Astrocyte (in vitro differentiated cells and primary cell): ENCODE measurements at regions not wholly inside any gene's neighbourhood (a gene's known extent, or its start where the extent isn't known, plus 50 kb on each side); places are given as distances from the start of the nearest gene placed in this dataset.

Experiments
- DNase-seq: peaks from one replicate; pipeline ENCODE4 v3.0.0-alpha.2; 2010; ENCODE audit warnings: low read depth
- FAIRE-seq: peaks from 2 replicates; lab custom pipeline; 2011; peaks lifted over from hg19 to GRCh38; lab: Jason Lieb, UNC
- H2AFZ ChIP-seq: 2 replicates; pipeline ENCODE4 v1.6.0; 2012; ENCODE audit warnings: low read depth, low read length, inconsistent platforms
- H3K27ac ChIP-seq: 2 replicates; pipeline ENCODE4 v1.5.1; 2011; ENCODE audit warnings: low read depth, low read length, inconsistent platforms
- H3K27me3 ChIP-seq: 2 replicates; pipeline ENCODE4 v1.6.0; 2011; ENCODE audit warnings: low read length, inconsistent platforms; ENCODE audit not compliant: insufficient read depth
- H3K36me3 ChIP-seq: 2 replicates; pipeline ENCODE4 v1.5.1; 2011; ENCODE audit warnings: low read length, inconsistent platforms; ENCODE audit not compliant: insufficient read depth
- H3K4me1 ChIP-seq: 2 replicates; pipeline ENCODE4 v1.5.1; 2011; ENCODE audit warnings: low read length, inconsistent platforms; ENCODE audit not compliant: insufficient read depth
- H3K4me2 ChIP-seq: 2 replicates; pipeline ENCODE4 v1.6.0; 2012; ENCODE audit warnings: low read length, inconsistent platforms
- H3K4me3 ChIP-seq: 2 replicates; pipeline ENCODE4 v1.5.1; 2011; ENCODE audit warnings: low read depth, mild to moderate bottlenecking, low read length, inconsistent platforms; ENCODE audit not compliant: insufficient read depth
- H3K79me2 ChIP-seq: 2 replicates; pipeline ENCODE4 v1.6.0; 2012; ENCODE audit warnings: mild to moderate bottlenecking, low read length, inconsistent platforms; ENCODE audit not compliant: insufficient read depth
- H3K9ac ChIP-seq: 2 replicates; pipeline ENCODE4 v1.6.0; 2012; ENCODE audit warnings: mild to moderate bottlenecking, low read length, inconsistent platforms
- H3K9me3 ChIP-seq: 2 replicates; pipeline ENCODE4 v1.5.1; 2012; ENCODE audit warnings: low read depth, mild to moderate bottlenecking, low read length, inconsistent platforms; ENCODE audit not compliant: insufficient read depth
- H4K20me1 ChIP-seq: 2 replicates; pipeline ENCODE4 v1.6.0; 2012; ENCODE audit warnings: low read length, inconsistent platforms; ENCODE audit not compliant: insufficient read depth
- H3K27ac Mint-ChIP-seq: one replicate; pipeline ENCODE4 v1.8.0; 2021; ENCODE audit warnings: mild to moderate bottlenecking, mixed read lengths; ENCODE audit not compliant: unreplicated experiment
- H3K27me3 Mint-ChIP-seq: one replicate; pipeline ENCODE4 v1.8.0; 2021; ENCODE audit warnings: low read depth, mixed read lengths; ENCODE audit not compliant: unreplicated experiment
- H3K36me3 Mint-ChIP-seq: one replicate; pipeline ENCODE4 v1.8.0; 2021; ENCODE audit warnings: low read depth, mixed read lengths; ENCODE audit not compliant: unreplicated experiment
- H3K4me1 Mint-ChIP-seq: one replicate; pipeline ENCODE4 v1.8.0; 2021; ENCODE audit warnings: low read depth, mixed read lengths; ENCODE audit not compliant: unreplicated experiment
- H3K4me3 Mint-ChIP-seq: one replicate; pipeline ENCODE4 v1.8.0; 2021; ENCODE audit warnings: mild to moderate bottlenecking, moderate library complexity, mixed read lengths; ENCODE audit not compliant: unreplicated experiment
- H3K9me3 Mint-ChIP-seq: one replicate; pipeline ENCODE4 v1.8.0; 2021; ENCODE audit warnings: mild to moderate bottlenecking, mixed read lengths; ENCODE audit not compliant: unreplicated experiment
- CTCF ChIP-seq: IDR thresholded peaks from 2 replicates; pipeline ENCODE4 v1.5.1; 2011; ENCODE audit warnings: low read depth, mild to moderate bottlenecking, inconsistent platforms, low read length, moderate library complexity; ENCODE audit not compliant: insufficient read depth
- EZH2 ChIP-seq: IDR thresholded peaks from 2 replicates; pipeline ENCODE4 v1.6.1; 2012; ENCODE audit warnings: mild to moderate bottlenecking, low read length, inconsistent platforms; ENCODE audit not compliant: insufficient read depth

GRCh38 chr6:33957131-33957891, 153.5 kb upstream of the MLN start:
- no peak overlapping the region for H3K9ac ChIP-seq
- no peaks in the 10 kb centered on the region for H3K9me3 ChIP-seq

GRCh38 chr6:33956206-33956605, 152.4 kb upstream of the MLN start:
- H3K4me3 Mint-ChIP-seq: no peak overlapping the region
- H3K4me3 ChIP-seq: no peak overlapping the region
- DNase-seq (no peak), FAIRE-seq (no peak)
- H3K27ac ChIP-seq: no peak overlapping the region
- no peaks in the 10 kb centered on the region for H3K36me3 Mint-ChIP-seq
- H3K4me1 Mint-ChIP-seq: no peaks in the 10 kb centered on the region
- peaks cover 2% of the 10 kb centered on the region for H3K9me3 Mint-ChIP-seq
- H3K4me1 ChIP-seq: no peaks in the 10 kb centered on the region
- peaks cover 38% of the 10 kb centered on the region for H3K27me3 Mint-ChIP-seq
- no peak for TF ChIP-seq CTCF
- TF ChIP-seq EZH2: no peak
- H3K79me2 ChIP-seq: no peaks in the 10 kb centered on the region
- no peak overlapping the region for H2AFZ ChIP-seq
- peaks cover 4% of the 10 kb centered on the region for H3K27me3 ChIP-seq
- no peak overlapping the region for H3K27ac Mint-ChIP-seq
- no peak overlapping the region for H3K4me2 ChIP-seq
- H3K36me3 ChIP-seq: no peaks in the 10 kb centered on the region
- H3K9ac ChIP-seq: no peak overlapping the region
- no peaks in the 10 kb centered on the region for H3K9me3 ChIP-seq
- no peaks in the 10 kb centered on the region for H4K20me1 ChIP-seq

More at GRCh38 chr6:33957131-33957891, 153.5 kb upstream of the MLN start:
- peaks cover 3% of the 10 kb centered on the region for H3K4me1 Mint-ChIP-seq
- no peak for TF ChIP-seq EZH2
- TF ChIP-seq CTCF: no peak
- peaks cover 2% of the 10 kb centered on the region for H3K9me3 Mint-ChIP-seq
- H3K27me3 ChIP-seq: peaks cover 4% of the 10 kb centered on the region
- no peaks in the 10 kb centered on the region for H3K36me3 Mint-ChIP-seq
- DNase-seq (no peak), FAIRE-seq (no peak)
- H3K4me3 Mint-ChIP-seq: no peak overlapping the region
- no peak overlapping the region for H3K27ac ChIP-seq
- H3K27ac Mint-ChIP-seq: no peak overlapping the region
- no peaks in the 10 kb centered on the region for H3K4me1 ChIP-seq
- no peak overlapping the region for H3K4me3 ChIP-seq
- H4K20me1 ChIP-seq: no peaks in the 10 kb centered on the region
- H3K79me2 ChIP-seq: no peaks in the 10 kb centered on the region
- H3K4me2 ChIP-seq: no peak overlapping the region
- H3K27me3 Mint-ChIP-seq: peaks cover 39% of the 10 kb centered on the region
- H3K36me3 ChIP-seq: no peaks in the 10 kb centered on the region
- H2AFZ ChIP-seq: no peak overlapping the region

- Histone ChIP-seq H4K20me1 (no peaks in the 10 kb centered on the region), H3K27ac (no peak overlapping the region), H3K9ac (no peak overlapping the region), H3K4me1 (no peaks in the 10 kb centered on the region), H3K4me3 (no peak overlapping the region), H3K79me2 (no peaks in the 10 kb centered on the region), H3K9me3 (no peaks in the 10 kb centered on the region), H3K4me2 (no peak overlapping the region), H3K36me3 (no peaks in the 10 kb centered on the region), H2AFZ (no peak overlapping the region), H3K27me3 (peaks cover 4% of the 10 kb centered on the region)
- no peak for DNase-seq
- TF ChIP-seq EZH2 (no peak), CTCF (no peak)
- Mint-ChIP-seq H3K4me3 (no peak overlapping the region), H3K4me1 (no peaks in the 10 kb centered on the region), H3K27ac (no peak overlapping the region), H3K36me3 (no peaks in the 10 kb centered on the region), H3K9me3 (peaks cover 2% of the 10 kb centered on the region), H3K27me3 (peaks cover 33% of the 10 kb centered on the region)
- no peak for FAIRE-seq
These were observed 151.8 kb upstream of the MLN start for GRCh38 chr6:33955566-33955965.
